ENCODE measurements at regions not wholly inside any gene's neighbourhood (a gene's known extent, or its start where the extent isn't known, plus 50 kb on each side); places are given as distances from the start of the nearest gene placed in this dataset.
"Not testable (repeated sequence)": the region's sequence is repeated elsewhere in the genome, so short reads cannot be mapped to it uniquely, and the experiment has no call there.

DNA sequence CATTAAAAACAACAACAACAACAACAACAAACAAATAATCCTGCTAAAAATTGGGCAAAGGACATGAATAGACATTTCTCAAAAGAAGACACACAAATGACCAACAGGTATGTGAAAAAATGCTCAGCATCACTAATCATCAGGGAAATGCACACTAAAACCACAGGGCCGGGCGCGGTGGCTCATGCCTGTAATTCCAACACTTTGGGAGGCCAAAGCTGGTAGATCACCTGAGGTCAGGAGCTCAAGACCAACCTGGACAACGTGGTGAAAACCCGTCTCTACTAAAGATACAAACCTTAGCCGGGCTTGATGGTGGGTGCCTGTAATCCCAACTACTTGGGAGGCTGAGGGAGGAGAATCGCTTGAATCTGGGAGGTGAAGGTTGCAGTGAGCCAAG is 103.6 kb downstream of the C11orf87 start:
- TF ChIP-seq POLR2AphosphoS5, CTCF, POLR2A (IDR thresholded peaks at IDR 0.05): not testable (repeated sequence)

Data from prostate gland (tissue), 2 donors.